PC-3 (cell line): ENCODE measurements at regions not wholly inside any gene's neighbourhood (a gene's known extent, or its start where the extent isn't known, plus 50 kb on each side); places are given as distances from the start of the nearest gene placed in this dataset.

Experiments
- ATAC-seq: fragments of 200-7000 bp; cut with Tn5 transposase; 2 replicates; pipeline ENCODE4 v1.9.1; 2020; ENCODE audit warnings: mild to moderate bottlenecking, moderate library complexity
- BruUV-seq: library from RNA; stranded (reverse); fragments of 400-500 nt; replicated peaks from 2 replicates; lab custom pipeline; 2021; lab: Mats Ljungman, UMichigan
- CTCF ChIA-PET: fragments of 300-600 bp; sonication (Branson Sonifier 250); formaldehyde crosslinking; loops from one replicate; lab custom pipeline; 2022; ENCODE audit warnings: antibody characterized with exemption; lab: Charles Lee
- POLR2A ChIA-PET: fragments of 300-600 bp; sonication (Branson Sonifier 250); formaldehyde crosslinking; loops from one replicate; lab custom pipeline; 2022; ENCODE audit warnings: antibody characterized with exemption; ENCODE audit not compliant: unreplicated experiment; lab: Charles Lee
- DNase-seq: peaks from one replicate; pipeline ENCODE4 v3.0.0-alpha.2; 2015
- H2AFZ ChIP-seq: fragments of 300-600 bp; sonication (generic); 2 replicates; pipeline ENCODE4 v1.6.0; 2016; ENCODE audit warnings: antibody characterized with exemption, low read length
- H3F3A ChIP-seq: fragments of 300-600 bp; sonication (generic); one replicate; pipeline ENCODE4 v1.6.0; 2017; ENCODE audit warnings: antibody characterized with exemption, low read length, control low read depth, mild to moderate bottlenecking; ENCODE audit not compliant: unreplicated experiment
- H3K27ac ChIP-seq: fragments of 300-600 bp; sonication (generic); 2 replicates; pipeline ENCODE4 v1.5.1; 2016; ENCODE audit warnings: mild to moderate bottlenecking, low read length
- H3K27me3 ChIP-seq: fragments of 300-600 bp; sonication (generic); 2 replicates; pipeline ENCODE4 v1.6.1; 2016; ENCODE audit warnings: low read length, mixed read lengths
- H3K36me3 ChIP-seq: fragments of 300-600 bp; sonication (generic); 2 replicates; pipeline ENCODE4 v1.6.1; 2016; ENCODE audit warnings: low read depth, mixed run types, low read length, mixed read lengths
- H3K4me1 ChIP-seq: fragments of 300-600 bp; sonication (generic); 2 replicates; pipeline ENCODE4 v1.5.1; 2016; ENCODE audit warnings: low read length; ENCODE audit not compliant: insufficient read depth
- H3K4me2 ChIP-seq: fragments of 300-600 bp; sonication (generic); 2 replicates; pipeline ENCODE4 v1.6.0; 2016; ENCODE audit warnings: low read length
- H3K4me3 ChIP-seq: fragments of 300-600 bp; sonication (generic); 2 replicates; pipeline ENCODE4 v1.5.1; 2016; ENCODE audit warnings: mild to moderate bottlenecking, low read length, mixed read lengths
- H3K79me2 ChIP-seq: fragments of 300-600 bp; sonication (generic); 2 replicates; pipeline ENCODE4 v1.6.1; 2017; ENCODE audit warnings: low read length, mixed read lengths
- H3K9ac ChIP-seq: fragments of 300-600 bp; sonication (generic); 2 replicates; pipeline ENCODE4 v1.6.0; 2016; ENCODE audit warnings: mild to moderate bottlenecking, low read length
- H3K9me2 ChIP-seq: fragments of 300-600 bp; sonication (generic); replicated peaks from 2 replicates; pipeline ENCODE4 v1.6.1; 2016; ENCODE audit warnings: mixed run types, low read length, mixed read lengths
- H3K9me3 ChIP-seq: fragments of 300-600 bp; sonication (generic); 2 replicates; pipeline ENCODE4 v1.6.1; 2016; ENCODE audit warnings: low read length, mixed read lengths
- H4K20me1 ChIP-seq: fragments of 300-600 bp; sonication (generic); 2 replicates; pipeline ENCODE4 v1.6.1; 2016; ENCODE audit warnings: low read length, mixed read lengths
- CTCF ChIP-seq: fragments of 300-600 bp; sonication (generic); conservative IDR thresholded peaks from 2 replicates; pipeline ENCODE4 v1.5.1; 2017; ENCODE audit warnings: antibody characterized with exemption, low read depth, mild to moderate bottlenecking, low read length
- EZH2 ChIP-seq: fragments of 300-600 bp; sonication (generic); IDR thresholded peaks from one replicate; pipeline ENCODE4 v1.6.1; 2017; ENCODE audit warnings: antibody characterized with exemption, mild to moderate bottlenecking, low read length; ENCODE audit not compliant: unreplicated experiment
- EZH2phosphoT487 ChIP-seq: fragments of 300-600 bp; sonication (generic); IDR thresholded peaks from 2 replicates; pipeline ENCODE4 v1.6.1; 2018; ENCODE audit warnings: mild to moderate bottlenecking, antibody characterized with exemption, low read length, borderline replicate concordance
- intact Hi-C: fragments of 100-400 bp; cut with micrococcal nuclease; formaldehyde crosslinking; loops from 2 replicates; pipeline ENCODE4 v1.9.0; 2023

GRCh38 chr12:39102474-39103209, 197.3 kb upstream of the CPNE8 start:
- POLR2A ChIA-PET, result interaction anchor here (1.0 kb wide), 1 partner anchor 197 kb away, joined by 3 read pairs; the partner anchor contains the start of gene CPNE8
- peak overlapping the region; percentile 71 for H3K27ac ChIP-seq
- no peak overlapping the region; the same call in 1 of the 2 replicates for H3K9ac ChIP-seq
- no peaks in the 10 kb centered on the region for H3K36me3 ChIP-seq
- H3K4me3 ChIP-seq, result no peak overlapping the region
- H3K4me1 ChIP-seq, result peaks cover 19% of the 10 kb centered on the region
- H3F3A ChIP-seq, result peaks cover 3% of the 10 kb centered on the region
- no peaks in the 10 kb centered on the region for H3K79me2 ChIP-seq
- no peaks in the 10 kb centered on the region for H3K9me3 ChIP-seq
- peak overlapping the region; percentile 16 for H3K4me2 ChIP-seq
- H4K20me1 ChIP-seq, result no peaks in the 10 kb centered on the region
- H2AFZ ChIP-seq, result no peak overlapping the region
- H3K27me3 ChIP-seq, result no peaks in the 10 kb centered on the region
- CTCF ChIA-PET, result interaction anchor here (0.5 to 3.6 kb wide), 7 partner anchors 182 to 722 kb away, joined by 3 to 85 read pairs (median 4); no protein-coding TSS in a partner anchor
- no TSS peak for BruUV-seq
- no peaks in the 10 kb centered on the region for H3K9me2 ChIP-seq
- ATAC-seq (peak; percentile 78), DNase-seq (peak; percentile 86)
- intact Hi-C loops, result loop anchor here (1.0 to 10.0 kb wide), 8 partner anchors 170 to 1048 kb away; no protein-coding TSS in a partner anchor
- no peak for TF ChIP-seq CTCF
- TF ChIP-seq EZH2phosphoT487, result no peak
- no peak for TF ChIP-seq EZH2

GRCh38 chr12:39095636-39096330, 190.4 kb upstream of the CPNE8 start:
- ChIA-PET POLR2A (no interaction called here), CTCF (interaction anchor here (0.6 kb wide), 1 partner anchor 175 kb away, joined by 4 read pairs; no protein-coding TSS in a partner anchor)
- H4K20me1 ChIP-seq, result no peaks in the 10 kb centered on the region
- DNase-seq (no peak), ATAC-seq (no peak)
- no peak overlapping the region for H3K4me2 ChIP-seq
- H3K27ac ChIP-seq, result no peak overlapping the region
- H3K36me3 ChIP-seq, result no peaks in the 10 kb centered on the region
- no peaks in the 10 kb centered on the region for H3K9me3 ChIP-seq
- no peak overlapping the region for H2AFZ ChIP-seq
- no peaks in the 10 kb centered on the region for H3F3A ChIP-seq
- no peak overlapping the region for H3K9ac ChIP-seq
- no peaks in the 10 kb centered on the region for H3K79me2 ChIP-seq
- no peaks in the 10 kb centered on the region for H3K4me1 ChIP-seq
- H3K27me3 ChIP-seq, result no peaks in the 10 kb centered on the region
- intact Hi-C loops, result no loop called here
- BruUV-seq, result no TSS peak
- TF ChIP-seq EZH2phosphoT487, result no peak
- no peak for TF ChIP-seq CTCF
- TF ChIP-seq EZH2, result no peak
- no peaks in the 10 kb centered on the region for H3K9me2 ChIP-seq
- H3K4me3 ChIP-seq, result no peak overlapping the region
